Right lobe of liver (tissue), 4 donors: ENCODE measurements at regions not wholly inside any gene's neighbourhood (a gene's known extent, or its start where the extent isn't known, plus 50 kb on each side); places are given as distances from the start of the nearest gene placed in this dataset.

Experiments
- POLR2A ChIP-seq: fragments of 450-650 bp; IDR thresholded peaks from one replicate; pipeline ENCODE4 v1.6.1; 2017; ENCODE audit warnings: antibody characterized with exemption, mild to moderate bottlenecking
- TF ChIP-seq, protein P1 (sequence below), 4 donors: fragments of 200-600 bp in 3 of 4; fragments of 450-650 bp in 1 of 4; IDR thresholded peaks; one replicate each; pipeline versions ENCODE4 v1.5.1 to v1.8.0; 2016 to 2022; ENCODE audit warnings: antibody characterized with exemption in 4 of 4, mild to moderate bottlenecking in 2 of 4
- donor health status: DM: no; HTN: no; CAD: no.
- donor health status: DM: no; HTN: no; CAD: no.
- donor health status: DM: no; HTN: yes; CAD: no.

DNA sequence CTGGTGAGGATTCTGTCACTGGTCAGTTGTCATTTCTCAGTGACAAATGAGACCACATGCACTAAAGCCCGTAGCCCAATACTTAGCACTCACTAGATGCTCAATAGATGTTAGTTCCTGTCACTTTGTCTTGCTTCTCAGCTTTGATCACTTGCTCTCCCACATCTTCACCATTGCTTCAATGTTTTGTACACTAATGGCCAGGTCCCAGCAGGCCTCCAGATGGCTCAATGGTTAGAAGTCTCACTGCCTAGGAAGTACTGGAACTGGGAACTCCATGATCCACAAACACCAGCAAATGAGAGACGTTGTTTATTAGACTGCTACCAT lies 502.8 kb upstream of the JARID2 start:
- TF ChIP-seq, protein P1, sequence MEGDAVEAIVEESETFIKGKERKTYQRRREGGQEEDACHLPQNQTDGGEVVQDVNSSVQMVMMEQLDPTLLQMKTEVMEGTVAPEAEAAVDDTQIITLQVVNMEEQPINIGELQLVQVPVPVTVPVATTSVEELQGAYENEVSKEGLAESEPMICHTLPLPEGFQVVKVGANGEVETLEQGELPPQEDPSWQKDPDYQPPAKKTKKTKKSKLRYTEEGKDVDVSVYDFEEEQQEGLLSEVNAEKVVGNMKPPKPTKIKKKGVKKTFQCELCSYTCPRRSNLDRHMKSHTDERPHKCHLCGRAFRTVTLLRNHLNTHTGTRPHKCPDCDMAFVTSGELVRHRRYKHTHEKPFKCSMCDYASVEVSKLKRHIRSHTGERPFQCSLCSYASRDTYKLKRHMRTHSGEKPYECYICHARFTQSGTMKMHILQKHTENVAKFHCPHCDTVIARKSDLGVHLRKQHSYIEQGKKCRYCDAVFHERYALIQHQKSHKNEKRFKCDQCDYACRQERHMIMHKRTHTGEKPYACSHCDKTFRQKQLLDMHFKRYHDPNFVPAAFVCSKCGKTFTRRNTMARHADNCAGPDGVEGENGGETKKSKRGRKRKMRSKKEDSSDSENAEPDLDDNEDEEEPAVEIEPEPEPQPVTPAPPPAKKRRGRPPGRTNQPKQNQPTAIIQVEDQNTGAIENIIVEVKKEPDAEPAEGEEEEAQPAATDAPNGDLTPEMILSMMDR (IDR thresholded peaks at IDR 0.05): no peak
- no peak for TF ChIP-seq POLR2A
